ENCODE measurements at regions not wholly inside any gene's neighbourhood (a gene's known extent, or its start where the extent isn't known, plus 50 kb on each side); places are given as distances from the start of the nearest gene placed in this dataset.

- Histone ChIP-seq H3K4me3 (no peak overlapping the region), H3K27ac (no peak overlapping the region), H3K4me2 (no peak overlapping the region), H3K9me3 (0 out of 3 replicates have a peak, but pooled peaks cover 2% of the 10 kb centered on the region), H3K4me1 (no peaks in the 10 kb centered on the region)
- CTCF ChIA-PET, result interaction anchor here (0.6 kb wide), 1 partner anchor 12 kb away, joined by 3 read pairs; no protein-coding TSS in a partner anchor
- ATAC-seq (no peak), DNase-seq (ENCODE audit: low read depth in 1 of 2, low spot score in 1 of 2) (no peak), FAIRE-seq (no peak)
- WGBS (ENCODE audit: missing lambda C conversion rate), result 13% methylated on average over 1 of the region's 1 CpG
- TF ChIP-seq HOXB13 (CRISPR knock-in tag; IDR thresholded peaks at IDR 0.05; ENCODE audit: low read depth) (no peak), CHD4 (IDR thresholded peaks at IDR 0.05; ENCODE audit: borderline replicate concordance) (no peak)
- POLR2A ChIA-PET, result no interaction called here
These were observed 114.5 kb downstream of the DUSP6 start for GRCh38 chr12:89237763-89238162.

GRCh38 chr12:89236748-89237383 is 115.4 kb downstream of the DUSP6 start:
- FAIRE-seq, result no peak
- Histone ChIP-seq H3K4me2 (no peak overlapping the region), H3K27ac (no peak overlapping the region), H3K4me3 (no peak overlapping the region), H3K9me3 (0 out of 3 replicates have a peak, but pooled peaks cover 2% of the 10 kb centered on the region), H3K4me1 (no peaks in the 10 kb centered on the region)
- DNase-seq (ENCODE audit: low read depth in 1 of 2, low spot score in 1 of 2), result no peak
- 56% methylated on average over 3 of the region's 3 CpGs for WGBS (ENCODE audit: missing lambda C conversion rate)
- TF ChIP-seq ZNF302 (CRISPR knock-in tag; IDR thresholded peaks at IDR 0.05) (no peak), CHD2 (IDR thresholded peaks at IDR 0.05; ENCODE audit: low read length, partially characterized antibody) (no peak), TP53 (CRISPR knock-in tag; IDR thresholded peaks at IDR 0.05) (no peak), RCOR1 (IDR thresholded peaks at IDR 0.05; ENCODE audit: low read depth, low read length) (no peak), RAD21 (conservative IDR thresholded peaks at IDR 0.05 in 1 of 2, IDR thresholded peaks at IDR 0.05 in 1 of 2) (no peak), HOXA7 (CRISPR knock-in tag; IDR thresholded peaks at IDR 0.05) (no peak)
- POLR2A ChIA-PET, result no interaction called here
- CTCF ChIA-PET, result no interaction called here
- no peak for ATAC-seq

GRCh38 chr12:89236237-89236636 is 116.1 kb downstream of the DUSP6 start:
- no peaks in the 10 kb centered on the region for H3K4me1 ChIP-seq
- TF ChIP-seq CHD4 (IDR thresholded peaks at IDR 0.05; ENCODE audit: borderline replicate concordance) (no peak), RCOR1 (IDR thresholded peaks at IDR 0.05; ENCODE audit: low read depth, low read length) (no peak), GATA3 (IDR thresholded peaks at IDR 0.05; ENCODE audit: borderline replicate concordance) (no peak), ZFP36 (IDR thresholded peaks at IDR 0.05; ENCODE audit: borderline replicate concordance, partially characterized antibody) (no peak), PHF8 (IDR thresholded peaks at IDR 0.05; ENCODE audit: borderline replicate concordance, low read depth) (no peak), HMGXB4 (CRISPR knock-in tag; IDR thresholded peaks at IDR 0.05; ENCODE audit: borderline replicate concordance) (no peak), SMC3 (IDR thresholded peaks at IDR 0.05) (no peak), CBX8 (IDR thresholded peaks at IDR 0.05) (no peak), HEYL (CRISPR knock-in tag; IDR thresholded peaks at IDR 0.05) (no peak)
- WGBS (ENCODE audit: missing lambda C conversion rate), result 7% methylated on average over 1 of the region's 1 CpG
- no peak overlapping the region for H3K4me3 ChIP-seq
- CTCF ChIA-PET, result no interaction called here
- H3K27ac ChIP-seq, result no peak overlapping the region
- no peak for DNase-seq (ENCODE audit: low read depth in 1 of 2, low spot score in 1 of 2)
- no peak for FAIRE-seq
- POLR2A ChIA-PET, result no interaction called here
- 0 out of 3 replicates have a peak, but pooled peaks cover 2% of the 10 kb centered on the region for H3K9me3 ChIP-seq
- H3K4me2 ChIP-seq, result no peak overlapping the region
- ATAC-seq, result no peak

GRCh38 chr12:89235189-89235993 is 116.9 kb downstream of the DUSP6 start:
- ChIA-PET CTCF (interaction anchor here (0.8 to 1.0 kb wide), 2 partner anchors 10 to 117 kb away, joined by 3 read pairs; partner anchors contain the start of gene DUSP6), POLR2A (no interaction called here)
- no peak for DNase-seq (ENCODE audit: low read depth in 1 of 2, low spot score in 1 of 2)
- Histone ChIP-seq H3K9me3 (0 out of 3 replicates have a peak, but pooled peaks cover 2% of the 10 kb centered on the region), H3K4me3 (no peak overlapping the region), H3K4me1 (no peaks in the 10 kb centered on the region), H3K27ac (no peak overlapping the region), H3K4me2 (no peak overlapping the region)
- TF ChIP-seq RARB (CRISPR knock-in tag; IDR thresholded peaks at IDR 0.05) (no peak), HEYL (CRISPR knock-in tag; IDR thresholded peaks at IDR 0.05) (no peak), POLR2AphosphoS2 (conservative IDR thresholded peaks at IDR 0.05; ENCODE audit: low read length) (no peak), ZSCAN20 (CRISPR knock-in tag; IDR thresholded peaks at IDR 0.05) (no peak), POLR2A (IDR thresholded peaks at IDR 0.05; ENCODE audit: low read length) (no peak), REST (IDR thresholded peaks at IDR 0.05) (no peak), ELK1 (IDR thresholded peaks at IDR 0.05; ENCODE audit: low read depth, low read length) (no peak), HOXB5 (CRISPR knock-in tag; IDR thresholded peaks at IDR 0.05) (no peak)
- no peak for FAIRE-seq
- ATAC-seq, result no peak
- WGBS (ENCODE audit: missing lambda C conversion rate), result 19% methylated on average over 5 of the region's 5 CpGs
